ENCODE measurements at regions not wholly inside any gene's neighbourhood (a gene's known extent, or its start where the extent isn't known, plus 50 kb on each side); places are given as distances from the start of the nearest gene placed in this dataset.

DNA sequence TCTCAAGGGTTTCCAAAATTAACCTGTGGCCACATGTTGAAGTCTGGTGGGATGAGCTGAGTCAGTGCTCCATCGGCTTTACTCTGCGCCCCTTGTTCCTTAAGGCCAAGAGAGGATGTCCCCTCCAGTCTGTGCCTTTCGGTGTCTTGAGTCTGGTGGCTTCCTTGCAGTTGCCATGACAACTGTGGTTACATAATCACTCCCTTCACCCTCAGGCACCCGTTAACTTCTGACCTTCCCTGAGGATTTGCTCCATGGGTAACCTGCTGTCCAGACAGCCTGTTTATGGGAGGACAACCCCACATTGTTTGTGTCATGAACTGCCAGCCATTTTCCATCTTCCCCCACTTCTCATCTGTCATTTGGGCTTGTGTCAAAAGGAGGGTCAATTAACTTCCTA is 401.1 kb upstream of the LCORL start:
- Histone ChIP-seq H3K36me3 (ENCODE audit: control insufficient read depth, insufficient read depth, low read length) (no peaks in the 10 kb centered on the region), H3K9me3 (ENCODE audit: control insufficient read depth, insufficient read depth, low read depth, low read length) (no peaks in the 10 kb centered on the region), H3K27me3 (ENCODE audit: control insufficient read depth, insufficient read depth, low read length) (no peaks in the 10 kb centered on the region), H3K4me1 (ENCODE audit: control insufficient read depth, insufficient read depth, low read length) (no peaks in the 10 kb centered on the region), H3K27ac (ENCODE audit: low read length) (no peak overlapping the region), H3K4me3 (ENCODE audit: low read depth in 2 of 2, low read length in 2 of 2) (no peak overlapping the region)
- ATAC-seq (no peak), DNase-seq (ENCODE audit: low read depth, low spot score) (no peak)
- no TSS peak for BruUV-seq (replicated peaks)
- ChIA-PET CTCF (no interaction called here), POLR2A (no interaction called here)
- TF ChIP-seq POLR2AphosphoS5 (IDR thresholded peaks at IDR 0.05; ENCODE audit: low read depth, low read length) = no peak
- TF ChIP-seq, protein P1, sequence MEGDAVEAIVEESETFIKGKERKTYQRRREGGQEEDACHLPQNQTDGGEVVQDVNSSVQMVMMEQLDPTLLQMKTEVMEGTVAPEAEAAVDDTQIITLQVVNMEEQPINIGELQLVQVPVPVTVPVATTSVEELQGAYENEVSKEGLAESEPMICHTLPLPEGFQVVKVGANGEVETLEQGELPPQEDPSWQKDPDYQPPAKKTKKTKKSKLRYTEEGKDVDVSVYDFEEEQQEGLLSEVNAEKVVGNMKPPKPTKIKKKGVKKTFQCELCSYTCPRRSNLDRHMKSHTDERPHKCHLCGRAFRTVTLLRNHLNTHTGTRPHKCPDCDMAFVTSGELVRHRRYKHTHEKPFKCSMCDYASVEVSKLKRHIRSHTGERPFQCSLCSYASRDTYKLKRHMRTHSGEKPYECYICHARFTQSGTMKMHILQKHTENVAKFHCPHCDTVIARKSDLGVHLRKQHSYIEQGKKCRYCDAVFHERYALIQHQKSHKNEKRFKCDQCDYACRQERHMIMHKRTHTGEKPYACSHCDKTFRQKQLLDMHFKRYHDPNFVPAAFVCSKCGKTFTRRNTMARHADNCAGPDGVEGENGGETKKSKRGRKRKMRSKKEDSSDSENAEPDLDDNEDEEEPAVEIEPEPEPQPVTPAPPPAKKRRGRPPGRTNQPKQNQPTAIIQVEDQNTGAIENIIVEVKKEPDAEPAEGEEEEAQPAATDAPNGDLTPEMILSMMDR (IDR thresholded peaks at IDR 0.05) = no peak
- no peak for TF ChIP-seq TCF7L2 (IDR thresholded peaks at IDR 0.05; ENCODE audit: low read depth, low read length)
- TF ChIP-seq, protein P2, sequence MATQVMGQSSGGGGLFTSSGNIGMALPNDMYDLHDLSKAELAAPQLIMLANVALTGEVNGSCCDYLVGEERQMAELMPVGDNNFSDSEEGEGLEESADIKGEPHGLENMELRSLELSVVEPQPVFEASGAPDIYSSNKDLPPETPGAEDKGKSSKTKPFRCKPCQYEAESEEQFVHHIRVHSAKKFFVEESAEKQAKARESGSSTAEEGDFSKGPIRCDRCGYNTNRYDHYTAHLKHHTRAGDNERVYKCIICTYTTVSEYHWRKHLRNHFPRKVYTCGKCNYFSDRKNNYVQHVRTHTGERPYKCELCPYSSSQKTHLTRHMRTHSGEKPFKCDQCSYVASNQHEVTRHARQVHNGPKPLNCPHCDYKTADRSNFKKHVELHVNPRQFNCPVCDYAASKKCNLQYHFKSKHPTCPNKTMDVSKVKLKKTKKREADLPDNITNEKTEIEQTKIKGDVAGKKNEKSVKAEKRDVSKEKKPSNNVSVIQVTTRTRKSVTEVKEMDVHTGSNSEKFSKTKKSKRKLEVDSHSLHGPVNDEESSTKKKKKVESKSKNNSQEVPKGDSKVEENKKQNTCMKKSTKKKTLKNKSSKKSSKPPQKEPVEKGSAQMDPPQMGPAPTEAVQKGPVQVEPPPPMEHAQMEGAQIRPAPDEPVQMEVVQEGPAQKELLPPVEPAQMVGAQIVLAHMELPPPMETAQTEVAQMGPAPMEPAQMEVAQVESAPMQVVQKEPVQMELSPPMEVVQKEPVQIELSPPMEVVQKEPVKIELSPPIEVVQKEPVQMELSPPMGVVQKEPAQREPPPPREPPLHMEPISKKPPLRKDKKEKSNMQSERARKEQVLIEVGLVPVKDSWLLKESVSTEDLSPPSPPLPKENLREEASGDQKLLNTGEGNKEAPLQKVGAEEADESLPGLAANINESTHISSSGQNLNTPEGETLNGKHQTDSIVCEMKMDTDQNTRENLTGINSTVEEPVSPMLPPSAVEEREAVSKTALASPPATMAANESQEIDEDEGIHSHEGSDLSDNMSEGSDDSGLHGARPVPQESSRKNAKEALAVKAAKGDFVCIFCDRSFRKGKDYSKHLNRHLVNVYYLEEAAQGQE (IDR thresholded peaks at IDR 0.05; ENCODE audit: insufficient read depth in 1 of 2, low read depth in 2 of 2, low read length in 1 of 2) = no peak
- TF ChIP-seq SIN3A (IDR thresholded peaks at IDR 0.05; ENCODE audit: borderline replicate concordance, insufficient read depth, low read depth, low read length) = no peak
- intact Hi-C loops (cut with micrococcal nuclease; ENCODE audit: unreplicated experiment) (no loop called here), in situ Hi-C loops (cut with HindIII; ENCODE audit: low pct_unique_long_range_greater_than_20kb, low sequenced_read_pairs) (no loop called here)

DNA sequence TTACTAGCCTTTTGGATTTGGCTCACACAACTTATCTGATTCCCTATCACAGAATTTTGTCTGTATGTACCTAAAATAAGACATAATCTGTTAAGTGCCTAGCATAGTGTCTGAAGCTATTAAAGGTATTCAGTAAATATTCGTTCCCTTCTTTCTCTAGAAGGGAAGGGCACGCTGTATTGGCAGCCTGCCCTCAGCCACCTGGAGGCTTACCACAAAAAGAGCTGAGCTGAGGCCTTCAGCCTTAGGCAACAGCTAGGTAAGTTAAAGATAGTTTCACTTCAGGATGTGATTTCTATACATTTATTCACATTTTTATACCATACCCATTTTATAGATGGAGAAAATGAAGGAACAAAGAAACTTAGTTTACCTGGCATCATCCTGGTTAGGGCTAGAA is 400.0 kb upstream of the LCORL start:
- no TSS peak for BruUV-seq (replicated peaks)
- no peak for DNase-seq (ENCODE audit: low read depth, low spot score)

More for the DNA sequence above, 400.0 kb upstream of the LCORL start:
- no peaks in the 10 kb centered on the region for H3K27me3 ChIP-seq (ENCODE audit: control insufficient read depth, insufficient read depth, low read length)
- H3K36me3 ChIP-seq (ENCODE audit: control insufficient read depth, insufficient read depth, low read length) = no peaks in the 10 kb centered on the region
- no peak overlapping the region for H3K27ac ChIP-seq (ENCODE audit: low read length)
- POLR2A ChIA-PET = no interaction called here
- in situ Hi-C loops (cut with HindIII; ENCODE audit: low pct_unique_long_range_greater_than_20kb, low sequenced_read_pairs) (no loop called here), intact Hi-C loops (cut with micrococcal nuclease; ENCODE audit: unreplicated experiment) (no loop called here)
- ATAC-seq = no peak
- no peaks in the 10 kb centered on the region for H3K9me3 ChIP-seq (ENCODE audit: control insufficient read depth, insufficient read depth, low read depth, low read length)
- TF ChIP-seq TCF7L2 (IDR thresholded peaks at IDR 0.05; ENCODE audit: low read depth, low read length) = no peak
- TF ChIP-seq, protein P2 (IDR thresholded peaks at IDR 0.05; ENCODE audit: insufficient read depth in 1 of 2, low read depth in 2 of 2, low read length in 1 of 2) = no peak
- TF ChIP-seq, protein P1 (IDR thresholded peaks at IDR 0.05) = no peak
- no peak for TF ChIP-seq SIN3A (IDR thresholded peaks at IDR 0.05; ENCODE audit: borderline replicate concordance, insufficient read depth, low read depth, low read length)
- TF ChIP-seq POLR2AphosphoS5 (IDR thresholded peaks at IDR 0.05; ENCODE audit: low read depth, low read length) = no peak
- H3K4me3 ChIP-seq (ENCODE audit: low read depth in 2 of 2, low read length in 2 of 2) = no peak overlapping the region
- CTCF ChIA-PET = no interaction called here
- H3K4me1 ChIP-seq (ENCODE audit: control insufficient read depth, insufficient read depth, low read length) = no peaks in the 10 kb centered on the region

Measured in Panc1 (cell line).